ENCODE measurements at regions not wholly inside any gene's neighbourhood (a gene's known extent, or its start where the extent isn't known, plus 50 kb on each side); places are given as distances from the start of the nearest gene placed in this dataset.

DNA sequence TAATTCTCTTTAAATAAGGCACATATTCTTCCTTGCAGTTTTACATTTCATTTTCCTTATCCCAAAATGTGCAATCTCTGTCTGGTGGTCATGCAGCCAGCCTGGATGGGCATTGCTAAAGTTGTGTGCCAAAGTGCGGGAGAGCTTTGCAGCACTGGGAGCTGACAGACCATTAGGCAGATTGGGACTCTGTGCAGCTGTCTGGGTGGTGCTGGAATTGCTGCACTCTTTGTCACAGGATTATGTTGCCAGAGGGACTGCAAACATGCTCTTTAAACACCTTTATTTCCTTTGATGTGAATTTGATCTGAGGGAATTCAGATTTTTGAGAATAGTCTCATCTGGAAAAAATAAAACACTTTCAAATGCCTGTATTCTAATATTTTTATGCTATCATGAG lies 956.2 kb upstream of the DIAPH2 start:
- ATAC-seq, result no peak

DNA sequence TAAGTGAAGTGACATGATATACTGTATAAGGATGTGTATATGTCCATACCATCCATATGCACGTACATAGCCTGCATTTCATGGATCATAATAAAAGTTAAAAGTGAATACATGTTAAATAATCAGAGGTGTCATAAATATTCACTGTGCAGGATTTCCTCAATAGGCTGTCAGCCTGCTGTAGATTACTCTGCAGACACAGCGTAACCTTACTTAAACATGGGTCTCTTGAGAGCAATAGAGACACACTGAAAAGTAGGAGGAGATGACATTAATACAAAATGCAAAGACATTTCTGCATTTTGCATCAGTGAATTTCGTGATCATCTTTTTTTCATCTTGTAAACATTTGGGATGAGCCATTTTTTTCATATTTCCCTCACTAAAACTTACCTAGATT lies 955.2 kb upstream of the DIAPH2 start:
- BruUV-seq (replicated peaks), result no TSS peak
- CTCF ChIA-PET, result no interaction called here
- no peak overlapping the region for H3K9ac ChIP-seq (ENCODE audit: low read length)
- H3K4me2 ChIP-seq (ENCODE audit: low read length), result no peak overlapping the region
- POLR2A ChIA-PET (ENCODE audit: unreplicated experiment), result no interaction called here
- no peak for TF ChIP-seq EZH2 (IDR thresholded peaks at IDR 0.05; ENCODE audit: low read length, unreplicated experiment)
- TF ChIP-seq EZH2phosphoT487 (IDR thresholded peaks at IDR 0.05; ENCODE audit: borderline replicate concordance, low read length), result no peak
- TF ChIP-seq, protein P1, sequence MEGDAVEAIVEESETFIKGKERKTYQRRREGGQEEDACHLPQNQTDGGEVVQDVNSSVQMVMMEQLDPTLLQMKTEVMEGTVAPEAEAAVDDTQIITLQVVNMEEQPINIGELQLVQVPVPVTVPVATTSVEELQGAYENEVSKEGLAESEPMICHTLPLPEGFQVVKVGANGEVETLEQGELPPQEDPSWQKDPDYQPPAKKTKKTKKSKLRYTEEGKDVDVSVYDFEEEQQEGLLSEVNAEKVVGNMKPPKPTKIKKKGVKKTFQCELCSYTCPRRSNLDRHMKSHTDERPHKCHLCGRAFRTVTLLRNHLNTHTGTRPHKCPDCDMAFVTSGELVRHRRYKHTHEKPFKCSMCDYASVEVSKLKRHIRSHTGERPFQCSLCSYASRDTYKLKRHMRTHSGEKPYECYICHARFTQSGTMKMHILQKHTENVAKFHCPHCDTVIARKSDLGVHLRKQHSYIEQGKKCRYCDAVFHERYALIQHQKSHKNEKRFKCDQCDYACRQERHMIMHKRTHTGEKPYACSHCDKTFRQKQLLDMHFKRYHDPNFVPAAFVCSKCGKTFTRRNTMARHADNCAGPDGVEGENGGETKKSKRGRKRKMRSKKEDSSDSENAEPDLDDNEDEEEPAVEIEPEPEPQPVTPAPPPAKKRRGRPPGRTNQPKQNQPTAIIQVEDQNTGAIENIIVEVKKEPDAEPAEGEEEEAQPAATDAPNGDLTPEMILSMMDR (conservative IDR thresholded peaks at IDR 0.05; ENCODE audit: low read depth, low read length), result no peak
- no peaks in the 10 kb centered on the region for H3K27me3 ChIP-seq (ENCODE audit: low read length)
- H3K9me2 ChIP-seq (replicated peaks; ENCODE audit: low read length), result no peaks in the 10 kb centered on the region
- intact Hi-C loops (cut with micrococcal nuclease), result no loop called here
- ATAC-seq (no peak), DNase-seq (no peak)
- H3K9me3 ChIP-seq (ENCODE audit: low read length), result no peaks in the 10 kb centered on the region
- H3K79me2 ChIP-seq (ENCODE audit: low read length), result no peaks in the 10 kb centered on the region
- H3K27ac ChIP-seq (ENCODE audit: low read length), result no peak overlapping the region
- H3F3A ChIP-seq (ENCODE audit: low read length, unreplicated experiment), result no peaks in the 10 kb centered on the region
- no peak overlapping the region for H2AFZ ChIP-seq (ENCODE audit: low read length)
- no peak overlapping the region for H3K4me3 ChIP-seq (ENCODE audit: low read length)
- H3K36me3 ChIP-seq (ENCODE audit: low read depth, low read length), result no peaks in the 10 kb centered on the region
- no peaks in the 10 kb centered on the region for H3K4me1 ChIP-seq (ENCODE audit: insufficient read depth, low read length)
- no peaks in the 10 kb centered on the region for H4K20me1 ChIP-seq (ENCODE audit: low read length)

More for the DNA sequence above, 956.2 kb upstream of the DIAPH2 start:
- Histone ChIP-seq H3K27ac (ENCODE audit: low read length) (no peak overlapping the region), H3K9me3 (ENCODE audit: low read length) (no peaks in the 10 kb centered on the region), H3K4me2 (ENCODE audit: low read length) (no peak overlapping the region), H3K79me2 (ENCODE audit: low read length) (no peaks in the 10 kb centered on the region), H4K20me1 (ENCODE audit: low read length) (no peaks in the 10 kb centered on the region), H3K9me2 (replicated peaks; ENCODE audit: low read length) (no peaks in the 10 kb centered on the region), H3K27me3 (ENCODE audit: low read length) (no peaks in the 10 kb centered on the region), H2AFZ (ENCODE audit: low read length) (no peak overlapping the region), H3K4me1 (ENCODE audit: insufficient read depth, low read length) (no peaks in the 10 kb centered on the region), H3K36me3 (ENCODE audit: low read depth, low read length) (no peaks in the 10 kb centered on the region), H3K4me3 (ENCODE audit: low read length) (no peak overlapping the region), H3K9ac (ENCODE audit: low read length) (no peak overlapping the region), H3F3A (ENCODE audit: low read length, unreplicated experiment) (no peaks in the 10 kb centered on the region)
- intact Hi-C loops (cut with micrococcal nuclease), result no loop called here
- no TSS peak for BruUV-seq (replicated peaks)
- POLR2A ChIA-PET (ENCODE audit: unreplicated experiment), result no interaction called here
- no peak for DNase-seq
- CTCF ChIA-PET, result no interaction called here
- TF ChIP-seq EZH2phosphoT487 (IDR thresholded peaks at IDR 0.05; ENCODE audit: borderline replicate concordance, low read length) (no peak), EZH2 (IDR thresholded peaks at IDR 0.05; ENCODE audit: low read length, unreplicated experiment) (no peak)
- TF ChIP-seq, protein P1 (conservative IDR thresholded peaks at IDR 0.05; ENCODE audit: low read depth, low read length), result no peak

DNA sequence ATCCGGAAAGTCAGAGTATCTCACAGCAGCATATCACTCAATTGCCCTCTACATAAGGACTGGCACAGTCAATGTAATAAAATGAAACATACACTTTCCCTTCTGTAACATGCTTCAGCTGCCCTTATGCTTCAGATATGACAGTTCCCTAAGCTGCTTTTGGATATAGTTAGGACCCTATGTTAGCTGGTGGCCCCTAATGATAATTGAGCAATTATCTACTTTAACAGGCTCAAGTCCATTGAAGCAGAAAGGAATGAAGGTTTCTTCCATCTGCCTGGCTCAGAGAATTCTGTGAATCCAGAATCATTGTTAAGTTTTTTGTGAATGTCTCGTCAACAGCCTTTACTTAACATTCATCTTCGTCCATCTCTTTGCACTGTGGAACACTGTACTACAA lies 951.2 kb upstream of the DIAPH2 start:
- H3K4me1 ChIP-seq (ENCODE audit: insufficient read depth, low read length), result no peaks in the 10 kb centered on the region
- no peaks in the 10 kb centered on the region for H3K36me3 ChIP-seq (ENCODE audit: low read depth, low read length)
- H3K4me2 ChIP-seq (ENCODE audit: low read length), result no peak overlapping the region
- H4K20me1 ChIP-seq (ENCODE audit: low read length), result no peaks in the 10 kb centered on the region
- H3K9ac ChIP-seq (ENCODE audit: low read length), result no peak overlapping the region
- ChIA-PET CTCF (no interaction called here), POLR2A (ENCODE audit: unreplicated experiment) (no interaction called here)
- H3K27me3 ChIP-seq (ENCODE audit: low read length), result no peaks in the 10 kb centered on the region
- intact Hi-C loops (cut with micrococcal nuclease), result no loop called here
- H3K9me2 ChIP-seq (replicated peaks; ENCODE audit: low read length), result no peaks in the 10 kb centered on the region
- DNase-seq (no peak), ATAC-seq (no peak)
- no peak overlapping the region for H3K27ac ChIP-seq (ENCODE audit: low read length)
- H2AFZ ChIP-seq (ENCODE audit: low read length), result no peak overlapping the region
- no peaks in the 10 kb centered on the region for H3K79me2 ChIP-seq (ENCODE audit: low read length)
- H3F3A ChIP-seq (ENCODE audit: low read length, unreplicated experiment), result no peaks in the 10 kb centered on the region
- no peaks in the 10 kb centered on the region for H3K9me3 ChIP-seq (ENCODE audit: low read length)
- no peak overlapping the region for H3K4me3 ChIP-seq (ENCODE audit: low read length)
- BruUV-seq (replicated peaks), result no TSS peak
- no peak for TF ChIP-seq EZH2phosphoT487 (IDR thresholded peaks at IDR 0.05; ENCODE audit: borderline replicate concordance, low read length)
- TF ChIP-seq, protein P1 (conservative IDR thresholded peaks at IDR 0.05; ENCODE audit: low read depth, low read length), result no peak
- no peak for TF ChIP-seq EZH2 (IDR thresholded peaks at IDR 0.05; ENCODE audit: low read length, unreplicated experiment)
